ENCODE measurements at regions not wholly inside any gene's neighbourhood (a gene's known extent, or its start where the extent isn't known, plus 50 kb on each side); places are given as distances from the start of the nearest gene placed in this dataset.
A peak's percentile ranks its signal among the peaks of the same experiment; 100 is the strongest.

- no peak for DNase-seq
- Histone ChIP-seq H3K4me1 (no peaks in the 10 kb centered on the region), H3K4me3 (no peak overlapping the region), H3K36me3 (no peaks in the 10 kb centered on the region), H3K27ac (no peak overlapping the region), H3K9me3 (peaks cover 0 to 4% (median 1%) of the 10 kb centered on the region in 4 donors), H3K27me3 (no peaks in the 10 kb centered on the region)
- no peak for TF ChIP-seq EP300 (IDR thresholded peaks at IDR 0.05)
- TF ChIP-seq POLR2AphosphoS5 (IDR thresholded peaks at IDR 0.05), result no peak
- no peak for TF ChIP-seq CTCF (IDR thresholded peaks at IDR 0.05)
- no peak for TF ChIP-seq POLR2A (IDR thresholded peaks at IDR 0.05)
- intact Hi-C loops (cut with DNase I), result no loop called here
- 89 to 91% methylated on average over 2 of the region's 2 CpGs for WGBS, 2 donors
Measured at GRCh38 chr18:5091741-5092140, 105.3 kb downstream of the AKAIN1 start.

- no peak overlapping the region for H3K4me3 ChIP-seq
- 13 to 62% methylated on average over 3 of the region's 3 CpGs for WGBS, 2 donors
- peaks cover 0 to 3% (median 0%) of the 10 kb centered on the region in 3 donors for H3K27me3 ChIP-seq
- no peaks in the 10 kb centered on the region for H3K9me3 ChIP-seq
- TF ChIP-seq POLR2A (IDR thresholded peaks at IDR 0.05), result no peak
- TF ChIP-seq POLR2AphosphoS5 (IDR thresholded peaks at IDR 0.05), result no peak
- no peak for TF ChIP-seq EP300 (IDR thresholded peaks at IDR 0.05)
- no peak for TF ChIP-seq CTCF (IDR thresholded peaks at IDR 0.05)
- no peaks in the 10 kb centered on the region for H3K4me1 ChIP-seq
- no peak overlapping the region for H3K27ac ChIP-seq
- no peak for DNase-seq
- intact Hi-C loops (cut with DNase I), result no loop called here
- H3K36me3 ChIP-seq, result no peaks in the 10 kb centered on the region
Measured at GRCh38 chr18:5075297-5075696, 121.8 kb downstream of the AKAIN1 start.

GRCh38 chr18:5073026-5073944 lies 123.8 kb downstream of the AKAIN1 start:
- Histone ChIP-seq H3K4me1 (no peaks in the 10 kb centered on the region), H3K27ac (no peak overlapping the region), H3K4me3 (no peak overlapping the region), H3K27me3 (no peaks in the 10 kb centered on the region), H3K9me3 (no peaks in the 10 kb centered on the region), H3K36me3 (no peaks in the 10 kb centered on the region)
- WGBS, 2 donors, result 37 to 52% methylated on average over 9 of the region's 9 CpGs
- TF ChIP-seq CTCF (IDR thresholded peaks at IDR 0.05), result peak in 1 of 4 experiments; percentile 28
- TF ChIP-seq POLR2A (IDR thresholded peaks at IDR 0.05), result no peak
- intact Hi-C loops (cut with DNase I), result no loop called here
- no peak for DNase-seq

- 88 to 92% methylated on average over 3 of the region's 3 CpGs for WGBS, 2 donors
- Histone ChIP-seq H3K4me3 (no peak overlapping the region), H3K4me1 (no peaks in the 10 kb centered on the region), H3K27ac (no peak overlapping the region), H3K27me3 (no peaks in the 10 kb centered on the region), H3K9me3 (no peaks in the 10 kb centered on the region), H3K36me3 (no peaks in the 10 kb centered on the region)
- no peak for TF ChIP-seq EP300 (IDR thresholded peaks at IDR 0.05)
- TF ChIP-seq POLR2A (IDR thresholded peaks at IDR 0.05), result no peak
- TF ChIP-seq CTCF (IDR thresholded peaks at IDR 0.05), result no peak
- TF ChIP-seq POLR2AphosphoS5 (IDR thresholded peaks at IDR 0.05), result no peak
- DNase-seq, result no peak
- intact Hi-C loops (cut with DNase I), result no loop called here
Measured at GRCh38 chr18:5068851-5069250, 128.2 kb downstream of the AKAIN1 start.
